NCI-H1092 treated with DMSO at 0.1 percent for 48 hours (cell line): ENCODE measurements at regions not wholly inside any gene's neighbourhood (a gene's known extent, or its start where the extent isn't known, plus 50 kb on each side); places are given as distances from the start of the nearest gene placed in this dataset.

ENCODE experiments used
- DNase-seq: peaks from one replicate; lab custom pipeline; 2025; lab: John Stamatoyannopoulos, UW

- no peak for DNase-seq
Observed at GRCh38 chr14:62280366-62280765, 518.1 kb downstream of the SNAPC1 start.

DNA sequence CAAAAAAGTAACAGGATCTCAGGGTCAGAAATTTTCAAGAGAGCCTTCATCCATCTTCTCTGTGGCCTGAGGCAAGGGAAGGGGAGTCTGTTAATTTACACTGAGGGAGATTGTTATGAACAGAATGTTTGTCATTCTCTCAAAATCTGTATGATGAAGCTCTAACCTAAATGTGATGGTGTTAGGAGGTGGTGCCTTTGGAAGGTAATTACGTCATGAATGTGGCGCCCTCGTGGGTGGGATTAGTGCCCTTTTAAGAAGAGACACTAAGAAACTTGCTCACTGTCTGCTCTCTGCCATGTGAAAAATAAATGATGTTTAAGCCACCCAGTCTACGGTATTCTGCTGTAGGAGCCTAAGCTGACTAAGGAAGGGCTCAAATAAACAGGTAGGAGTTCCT, 521.6 kb downstream of the SNAPC1 start:
- DNase-seq: no peak

DNA sequence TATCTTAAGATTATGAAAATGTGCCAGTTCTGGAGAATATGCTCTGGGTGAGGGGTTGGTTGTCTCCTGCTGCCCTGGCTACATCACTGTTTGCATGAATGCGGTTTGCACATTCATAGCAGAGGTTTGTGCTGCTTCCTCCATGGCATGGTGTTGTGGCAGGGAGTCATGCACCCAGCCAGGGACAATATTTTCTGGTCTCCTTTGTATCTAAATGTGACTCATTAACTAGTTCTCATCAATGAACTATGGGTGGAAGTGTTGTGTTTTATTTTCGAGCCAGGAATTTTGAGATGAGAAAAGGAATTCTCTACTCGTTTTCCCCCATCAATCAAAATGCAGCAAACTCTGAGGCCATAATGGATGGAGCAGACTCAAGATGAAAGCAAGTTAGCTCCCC, 527.3 kb downstream of the SNAPC1 start:
- no peak for DNase-seq

DNA sequence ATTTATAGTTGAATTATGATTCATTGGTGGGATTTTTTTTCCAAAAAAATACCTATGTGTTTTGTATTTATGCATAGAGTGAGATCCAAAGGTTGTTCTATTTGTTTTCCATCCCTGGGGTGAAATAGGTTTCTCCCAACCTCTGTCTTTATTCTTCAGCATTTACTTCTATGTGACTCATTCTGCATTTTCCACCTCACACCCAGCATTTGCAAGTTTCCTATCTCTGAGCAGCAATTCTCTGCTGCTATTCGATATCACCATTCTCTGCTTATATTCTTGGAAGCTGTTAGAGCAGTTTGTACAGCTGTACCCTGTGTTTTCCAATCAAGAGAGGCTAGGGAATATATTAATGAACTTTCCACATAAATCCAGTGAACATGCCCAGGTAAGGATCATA, 538.9 kb downstream of the SNAPC1 start:
- no peak for DNase-seq

DNA sequence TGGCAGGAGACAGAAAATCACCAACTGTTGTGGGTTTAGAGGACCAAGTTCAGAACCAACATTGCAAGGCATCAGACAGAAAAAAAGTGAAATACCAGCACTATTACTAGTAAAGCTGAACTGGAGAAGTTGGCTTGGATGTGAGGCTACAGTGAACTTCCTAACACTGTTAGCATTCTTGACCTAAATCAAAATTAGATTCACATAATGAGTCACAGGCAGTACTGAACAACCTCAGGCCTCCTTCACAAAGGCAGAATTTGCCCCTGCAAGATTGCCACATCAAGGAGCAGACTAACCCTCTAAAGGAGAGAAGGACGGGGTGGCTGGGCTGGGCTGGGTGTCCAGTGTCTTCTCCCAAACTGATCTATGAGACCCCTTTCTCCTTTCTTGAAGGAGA, 539.7 kb downstream of the SNAPC1 start:
- no peak for DNase-seq

DNA sequence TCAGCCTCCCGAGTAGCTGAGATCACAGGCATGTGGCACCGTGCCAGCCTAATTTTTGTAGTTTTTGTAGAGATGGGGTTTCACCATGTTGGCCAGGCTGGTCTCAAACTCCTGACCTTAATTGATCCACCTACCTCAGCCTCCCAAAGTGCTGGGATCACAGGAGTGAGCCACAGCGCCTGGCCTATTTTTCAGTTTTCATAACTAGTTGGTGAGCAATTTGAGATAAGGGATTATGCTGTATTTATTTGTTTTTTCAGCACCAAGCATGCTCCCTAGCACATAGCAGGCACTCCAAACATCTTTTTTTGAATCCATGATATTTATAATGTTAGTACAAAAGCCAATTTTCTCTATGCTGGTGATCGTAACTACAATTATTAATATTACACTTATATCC, 541.2 kb downstream of the SNAPC1 start:
- DNase-seq: no peak

DNA sequence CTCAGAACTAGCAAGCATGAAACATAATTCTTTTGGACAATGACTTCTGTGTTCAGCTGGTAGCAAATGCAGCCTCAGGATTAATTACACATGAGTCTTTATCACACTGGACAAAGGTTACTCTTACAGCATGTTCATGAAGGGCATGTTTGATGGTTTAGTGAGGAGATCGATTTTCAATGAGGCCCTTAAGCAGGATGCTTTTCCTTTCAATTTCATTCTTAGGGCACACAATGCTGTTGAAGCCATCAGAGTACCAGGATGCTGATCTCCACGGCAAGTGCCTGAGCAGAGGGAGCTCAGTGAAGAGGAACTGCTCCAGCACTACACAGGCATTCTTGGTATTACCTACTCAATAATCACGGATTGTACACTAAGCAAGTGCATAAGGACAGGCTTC, 542.0 kb downstream of the SNAPC1 start:
- no peak for DNase-seq

- DNase-seq: no peak
Observed at GRCh38 chr14:62307844-62308243, 545.6 kb downstream of the SNAPC1 start.

DNA sequence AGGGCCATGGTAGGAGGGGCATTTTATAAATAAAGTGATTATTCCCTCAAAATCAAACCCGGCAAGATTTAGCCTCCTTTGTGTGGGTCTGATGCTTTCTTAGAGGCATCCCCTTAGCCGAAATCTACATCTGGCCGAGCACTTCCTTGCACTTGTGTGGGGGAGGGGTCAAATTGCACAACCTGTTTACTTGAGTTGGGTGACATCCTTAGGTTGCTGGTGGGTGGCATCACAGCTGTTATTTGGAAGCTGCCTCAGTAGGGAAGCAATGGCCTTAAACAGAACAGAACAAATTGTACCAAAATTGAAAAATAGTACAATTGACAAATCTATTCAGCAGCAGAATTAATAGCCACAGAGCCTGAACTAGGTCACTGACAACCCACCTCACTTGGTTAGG, 546.1 kb downstream of the SNAPC1 start:
- DNase-seq: no peak

DNA sequence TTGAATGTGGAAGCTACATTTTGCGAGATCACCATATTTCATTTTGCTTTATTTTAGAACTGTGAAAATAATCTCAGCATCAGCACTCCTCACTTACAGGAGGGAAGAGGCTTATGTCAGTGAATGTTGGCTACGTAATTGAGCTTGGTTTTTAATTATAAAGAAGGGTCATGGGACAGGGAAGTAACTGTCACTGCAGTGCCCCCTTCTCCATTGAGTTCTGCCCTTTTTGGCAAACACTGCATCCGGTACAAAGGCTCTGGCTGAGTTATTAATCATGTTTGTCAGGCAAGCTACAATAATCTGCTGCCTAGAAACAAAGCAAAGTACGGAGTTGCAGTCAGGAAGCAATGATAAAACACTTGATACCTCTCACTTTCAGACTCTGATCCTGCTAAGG, 546.7 kb downstream of the SNAPC1 start:
- DNase-seq: no peak

DNA sequence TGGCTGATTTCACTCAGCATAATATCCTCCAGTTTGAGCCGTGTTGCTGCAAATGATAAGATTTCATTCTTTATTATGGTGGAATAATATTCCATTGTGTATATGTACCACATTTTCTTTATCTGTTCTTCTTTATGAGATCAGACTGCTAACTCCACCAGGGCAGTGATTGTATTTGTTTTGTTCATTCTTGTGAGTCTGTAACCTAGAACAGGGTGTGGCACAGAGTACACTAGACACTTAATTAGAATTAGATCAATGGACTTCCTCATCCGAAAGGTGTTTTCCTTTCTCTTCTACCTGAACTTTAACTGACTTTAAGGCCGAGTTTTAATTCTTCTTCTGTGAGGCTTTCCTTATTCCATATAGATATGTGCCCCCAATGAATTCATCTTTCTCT, 551.0 kb downstream of the SNAPC1 start:
- no peak for DNase-seq

DNA sequence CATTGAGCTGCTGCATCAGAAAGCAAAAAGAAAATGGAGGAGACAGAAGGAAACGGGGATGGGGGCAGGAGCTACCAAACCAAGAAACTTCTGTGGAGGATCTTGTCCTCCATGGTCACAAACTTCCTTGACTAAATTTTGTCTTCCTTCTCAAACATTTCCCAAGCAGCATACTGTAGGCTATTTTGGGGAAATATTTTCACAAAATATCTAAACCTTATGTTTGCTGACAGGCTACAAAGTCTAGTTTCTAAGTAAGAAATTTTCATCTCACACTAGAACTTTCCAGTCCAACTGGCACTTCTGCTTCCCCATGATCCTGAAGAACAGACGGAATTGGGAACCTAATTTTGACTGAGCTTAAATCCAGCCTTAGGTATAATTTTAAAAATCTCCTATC, 552.0 kb downstream of the SNAPC1 start:
- no peak for DNase-seq

GRCh38 chr14:62314871-62315270, 552.7 kb downstream of the SNAPC1 start:
- DNase-seq: no peak

DNA sequence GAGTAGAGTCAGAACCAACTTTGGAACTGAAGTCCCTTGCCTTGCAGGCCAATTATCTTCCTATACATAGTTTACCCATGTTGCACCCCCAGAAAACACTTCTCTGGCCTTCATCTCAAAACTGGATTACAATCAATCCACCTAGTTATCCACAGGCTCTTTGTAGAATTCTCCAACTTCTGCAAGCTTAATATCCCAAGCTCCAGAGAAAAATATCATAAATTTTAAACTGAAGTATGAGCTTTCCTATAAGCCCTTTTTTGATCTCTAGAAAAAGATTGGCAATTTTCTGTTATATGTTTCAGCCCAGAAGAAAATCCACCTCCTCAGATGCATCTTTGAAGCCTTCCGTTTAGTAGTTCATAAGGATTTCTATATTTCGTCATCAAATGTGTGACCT, 553.4 kb downstream of the SNAPC1 start:
- no peak for DNase-seq

DNA sequence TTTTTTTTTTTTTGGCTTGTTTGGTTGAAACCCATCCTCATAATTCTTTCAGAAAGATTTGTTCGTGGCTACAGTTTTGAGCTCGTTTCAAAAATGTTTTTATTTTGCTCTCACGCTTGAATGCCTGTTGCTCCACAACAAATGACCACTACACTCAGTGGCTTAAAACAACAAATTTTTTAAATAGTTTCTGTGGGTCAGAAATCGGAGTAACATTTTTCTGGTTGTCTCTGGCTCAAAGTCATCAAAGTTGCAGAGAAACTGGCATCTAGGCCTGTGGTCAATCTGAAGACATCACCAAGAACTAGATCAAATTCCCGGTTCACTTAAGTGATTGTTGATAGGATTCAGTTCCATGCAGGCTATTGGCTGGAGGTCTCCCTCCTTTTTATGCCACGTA, 560.0 kb downstream of the SNAPC1 start:
- DNase-seq: no peak

GRCh38 chr14:62329427-62329826, 567.2 kb downstream of the SNAPC1 start:
- DNase-seq: no peak

DNA sequence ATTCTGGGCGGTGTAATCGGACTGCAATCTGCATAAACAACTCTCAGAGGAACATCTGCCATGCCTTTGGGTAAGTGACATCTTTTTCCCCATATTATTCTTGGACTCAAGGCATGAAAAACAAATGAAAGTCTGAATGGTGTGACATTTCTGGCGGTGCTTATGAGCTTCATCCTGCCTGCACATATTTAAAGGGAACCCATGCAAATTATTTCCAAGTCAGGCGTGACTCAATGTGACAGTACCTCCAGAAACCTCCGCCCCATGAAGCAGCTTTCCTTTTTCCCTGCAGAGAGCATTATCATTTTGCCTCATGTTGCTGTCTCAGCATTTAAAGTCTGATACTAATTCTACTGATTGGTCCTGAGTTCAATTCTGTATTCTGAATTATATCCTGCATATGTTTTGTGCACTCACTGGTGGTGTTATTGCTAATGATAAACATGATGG, 585.4 kb downstream of the SNAPC1 start:
- no peak for DNase-seq

DNA sequence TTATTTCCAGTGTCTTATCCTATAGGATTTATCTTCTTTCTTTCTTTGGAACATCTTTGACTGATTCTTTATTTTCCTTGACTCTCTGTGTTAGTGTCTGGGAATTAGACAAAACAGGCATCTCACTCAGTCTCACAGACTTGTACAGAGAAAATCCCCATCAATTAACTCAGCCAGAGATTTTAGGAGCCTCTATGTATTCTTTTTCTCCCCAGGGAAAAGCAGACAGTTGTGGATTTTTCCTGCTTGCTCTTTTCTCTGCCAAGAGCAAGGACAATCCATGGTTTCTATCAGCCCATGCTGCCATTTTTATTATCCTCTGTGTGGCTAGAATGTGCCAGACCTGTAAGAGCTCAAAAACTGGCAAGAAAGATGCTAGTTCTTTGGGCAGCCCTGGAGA, 595.1 kb downstream of the SNAPC1 start:
- no peak for DNase-seq

- DNase-seq: no peak
Observed at GRCh38 chr14:62364161-62364560, 601.9 kb downstream of the SNAPC1 start.

DNA sequence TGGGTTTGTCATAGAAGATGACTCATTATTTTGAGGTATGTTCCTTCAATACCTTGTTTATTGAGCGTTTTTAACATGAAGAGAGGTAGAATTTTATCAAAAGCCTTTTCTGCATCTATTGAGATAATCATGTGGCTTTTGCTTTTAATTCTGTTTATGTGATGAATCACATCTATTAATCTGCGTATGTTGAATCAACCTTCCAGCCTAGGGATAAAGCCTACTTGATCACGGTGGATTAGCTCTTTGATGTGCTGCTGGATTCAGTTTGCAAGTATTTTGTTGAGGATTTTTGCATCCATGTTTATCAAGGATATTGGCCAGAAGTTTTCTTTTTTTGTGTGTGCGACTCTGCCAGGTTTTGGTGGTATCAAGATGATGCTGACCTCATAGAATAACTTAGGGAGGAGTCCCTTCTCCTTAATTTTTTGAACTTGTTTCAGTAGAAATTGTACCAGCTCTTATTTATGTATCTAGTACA, 602.6 kb downstream of the SNAPC1 start:
- DNase-seq: no peak

DNA sequence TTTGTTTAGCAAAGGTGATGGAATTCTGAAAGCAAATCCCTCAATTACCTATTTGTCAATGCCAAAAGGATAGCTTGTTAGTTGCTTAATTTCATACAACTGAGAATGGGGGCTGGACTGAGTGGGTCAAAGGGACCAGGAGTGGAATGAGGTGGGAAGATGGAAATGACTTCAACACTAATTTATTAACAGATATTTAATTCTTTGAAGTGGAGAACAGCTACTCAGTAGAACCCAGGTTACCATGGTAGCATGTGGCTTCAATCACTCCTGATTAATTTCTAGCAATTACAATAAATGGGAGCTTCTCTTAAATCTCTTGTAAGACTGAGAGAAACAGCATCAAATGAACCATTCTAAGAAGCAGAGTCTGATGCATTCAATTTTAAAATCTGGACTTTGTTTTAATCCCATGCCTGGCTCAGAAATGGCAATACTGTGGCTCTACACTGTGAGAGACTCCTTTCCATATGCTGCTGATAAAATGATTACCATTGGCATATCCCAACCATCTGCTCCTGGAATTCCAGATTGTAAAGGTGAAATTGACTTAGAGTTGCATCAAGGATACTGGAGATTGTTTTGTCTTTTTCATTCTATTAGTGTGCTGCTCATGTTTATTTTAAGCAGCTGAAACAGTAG, 607.8 kb downstream of the SNAPC1 start:
- no peak for DNase-seq

DNA sequence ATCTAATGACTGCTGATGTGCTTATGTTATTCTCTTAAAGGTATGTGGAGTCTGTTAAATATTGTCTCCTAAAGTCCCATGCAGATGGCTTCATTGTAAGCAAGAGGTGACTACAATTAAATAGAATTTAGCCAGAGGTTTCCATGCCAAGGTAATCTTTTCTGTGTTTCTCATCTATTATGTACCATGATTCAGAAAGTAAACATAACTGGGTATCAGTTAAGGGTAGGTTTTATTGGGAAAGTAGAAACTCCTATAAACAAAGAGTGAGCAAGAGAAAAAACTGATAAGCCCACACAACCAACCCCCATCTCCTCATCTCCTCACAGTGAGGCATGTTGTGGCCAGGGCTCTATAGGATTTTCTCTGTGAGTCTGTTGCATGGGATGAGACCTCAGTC, 611.7 kb downstream of the SNAPC1 start:
- DNase-seq: no peak

DNA sequence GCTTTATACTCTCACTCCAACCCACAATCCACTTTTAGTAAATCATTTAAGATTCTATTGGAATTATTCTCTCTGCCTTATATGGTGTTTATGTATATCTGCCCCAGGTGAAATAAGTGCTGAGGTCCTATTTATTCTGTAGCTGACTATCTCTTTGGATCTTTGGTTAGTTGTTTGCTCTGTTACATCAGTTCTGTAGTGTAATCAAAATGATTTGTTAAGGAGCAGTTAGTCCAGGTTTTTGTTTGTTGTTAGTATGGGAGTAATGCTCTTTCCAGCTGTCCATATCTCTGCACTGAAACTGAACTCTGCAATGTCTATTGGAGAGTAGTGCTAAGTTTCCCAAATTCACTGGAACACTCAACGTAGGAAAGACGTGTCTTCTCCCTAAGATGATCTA, 615.8 kb downstream of the SNAPC1 start:
- no peak for DNase-seq

DNA sequence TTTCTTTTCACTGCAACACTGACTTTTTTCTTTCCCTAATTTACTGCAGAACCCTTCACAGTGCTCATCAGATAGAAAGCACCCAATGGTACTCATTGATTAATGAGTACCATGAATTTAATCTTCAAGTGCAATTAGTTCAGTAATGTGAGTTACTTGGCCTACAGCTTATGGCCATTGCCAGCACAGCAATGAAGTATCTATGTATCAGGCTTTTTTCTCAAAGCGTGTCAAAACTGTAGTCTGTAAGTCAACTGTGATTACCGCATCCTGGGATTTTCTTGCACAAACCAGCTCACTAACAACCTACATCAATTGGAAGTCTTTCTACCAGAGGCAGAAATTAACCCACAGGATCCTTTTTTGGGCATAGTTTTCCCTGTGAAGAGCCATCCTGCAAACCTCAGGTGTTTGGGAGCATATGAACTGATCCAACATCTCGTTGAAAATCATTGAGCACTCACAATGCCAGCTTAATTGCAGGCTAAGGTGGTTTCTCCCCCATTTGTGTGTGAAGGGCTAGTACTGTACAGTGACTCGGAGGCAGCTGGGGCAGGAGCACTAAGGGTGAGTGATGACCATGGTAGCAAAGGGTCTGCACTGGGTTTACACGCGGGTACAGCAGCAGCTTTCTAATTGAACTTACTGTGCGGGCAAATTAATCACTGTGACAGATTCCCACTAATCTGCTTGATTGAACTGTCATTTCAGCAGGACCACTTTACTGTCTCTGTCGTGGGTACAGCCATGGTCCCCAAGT, 619.3 kb downstream of the SNAPC1 start:
- DNase-seq: no peak
